ENCODE measurements at regions not wholly inside any gene's neighbourhood (a gene's known extent, or its start where the extent isn't known, plus 50 kb on each side); places are given as distances from the start of the nearest gene placed in this dataset.

DNA sequence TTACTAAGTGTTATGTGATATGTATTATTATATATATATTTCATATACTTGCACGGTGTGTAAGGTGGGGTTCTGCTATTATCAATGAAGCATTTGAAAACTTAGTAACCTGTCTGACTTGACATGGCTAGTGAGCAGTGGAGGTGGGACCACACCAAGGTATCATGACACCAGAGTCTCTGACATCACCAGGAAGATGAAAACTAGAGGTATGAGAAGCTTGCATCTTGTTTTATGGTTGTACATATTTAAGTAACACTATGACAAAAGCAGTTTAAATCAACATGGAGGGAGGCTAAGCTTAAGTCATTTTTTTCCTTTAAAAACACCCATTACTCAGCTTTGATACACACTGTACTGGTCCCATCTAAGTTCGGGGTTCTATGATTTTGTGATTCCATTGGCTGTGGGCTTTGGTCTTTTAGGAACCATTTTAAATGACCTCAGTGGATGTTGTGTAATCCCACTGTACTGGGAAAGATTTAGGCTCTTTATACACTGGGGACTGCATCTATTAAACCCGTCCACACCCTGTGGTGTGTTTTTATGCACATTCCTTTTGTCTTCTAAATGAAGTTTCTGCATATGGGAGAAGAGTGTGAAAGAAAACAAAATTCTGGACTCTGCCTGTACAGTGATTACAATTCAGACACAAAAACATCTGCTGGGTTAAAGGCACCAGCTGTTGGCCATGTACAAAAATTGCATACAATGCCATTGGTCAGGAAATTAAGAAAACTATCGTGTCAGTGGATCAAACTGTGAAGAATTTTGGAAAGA is 570.6 kb downstream of the SPRY1 start:
- DNase-seq: no peak

DNA sequence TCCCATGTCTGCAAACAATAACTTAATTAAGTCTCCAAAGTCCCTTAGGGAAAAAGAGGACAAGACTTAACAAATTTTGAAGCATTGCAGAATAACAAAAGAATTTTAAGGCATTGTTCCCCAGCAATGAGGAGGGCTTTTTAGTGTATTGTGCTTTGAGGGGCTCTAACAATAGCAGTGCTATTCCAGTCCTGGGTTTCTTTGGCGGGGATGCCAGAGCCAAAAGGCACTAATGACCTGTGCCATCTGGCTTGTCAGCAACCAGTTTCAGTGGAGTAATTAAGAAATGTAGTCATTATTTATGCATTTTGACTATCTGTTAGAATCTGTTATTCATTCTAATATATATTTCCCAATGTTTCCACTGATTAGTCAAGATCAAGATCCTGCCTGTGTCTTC is 575.4 kb downstream of the SPRY1 start:
- no peak for DNase-seq

DNA sequence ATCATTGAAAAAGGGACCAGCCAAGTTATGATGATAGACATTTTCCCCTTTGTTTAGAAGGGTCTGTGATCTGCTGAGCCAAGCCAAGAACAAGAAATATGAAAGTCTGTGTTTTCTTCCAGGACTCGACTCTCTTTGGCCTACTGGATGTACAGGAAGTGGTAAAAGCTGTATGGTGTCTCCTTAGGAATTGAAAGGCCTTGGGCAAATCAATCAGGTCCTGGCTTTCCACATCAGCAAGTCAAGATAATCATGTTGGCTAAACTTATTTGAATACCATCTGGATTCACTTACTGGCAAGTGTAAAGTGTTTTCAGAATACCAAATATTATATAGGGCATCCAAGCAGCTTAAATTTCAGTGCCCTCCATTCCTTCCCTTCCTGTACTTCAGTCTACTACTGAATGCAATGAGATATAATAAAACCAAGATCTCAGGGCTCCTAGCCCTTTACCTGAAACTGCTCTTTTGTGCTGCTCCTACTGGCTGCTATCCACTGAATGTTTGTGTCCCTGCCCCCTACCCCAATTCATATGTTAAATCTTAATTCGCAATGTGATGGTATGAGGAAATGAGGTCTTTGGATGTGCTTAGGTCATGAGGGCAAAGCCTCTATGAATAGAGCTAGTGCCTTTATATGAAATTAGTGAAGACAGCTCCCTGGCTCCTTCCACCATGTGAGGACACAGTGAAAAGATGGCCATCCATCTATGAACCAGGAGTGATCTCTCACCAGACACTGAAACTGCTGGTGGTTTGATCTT is 578.0 kb downstream of the SPRY1 start:
- DNase-seq: no peak

DNA sequence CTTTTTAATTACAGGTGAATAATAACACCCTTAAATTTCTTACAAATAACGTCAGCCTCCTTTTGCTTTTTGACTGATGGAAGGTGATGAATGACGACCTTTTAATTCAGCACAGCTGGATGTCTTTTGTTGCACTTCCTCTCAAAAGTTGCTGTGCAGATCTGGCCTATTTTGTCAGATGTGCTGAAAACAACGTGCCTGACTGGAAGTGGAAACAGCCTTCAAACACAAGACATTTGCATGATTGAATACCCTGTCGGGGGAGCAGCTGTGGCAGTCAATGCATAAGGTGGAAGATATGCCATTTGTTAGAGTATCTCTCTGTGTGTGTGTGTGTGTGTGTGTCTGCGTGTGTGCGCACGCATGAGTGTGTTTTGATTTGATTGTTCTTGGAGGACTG is 579.7 kb downstream of the SPRY1 start:
- DNase-seq: peak; percentile 65

DNA sequence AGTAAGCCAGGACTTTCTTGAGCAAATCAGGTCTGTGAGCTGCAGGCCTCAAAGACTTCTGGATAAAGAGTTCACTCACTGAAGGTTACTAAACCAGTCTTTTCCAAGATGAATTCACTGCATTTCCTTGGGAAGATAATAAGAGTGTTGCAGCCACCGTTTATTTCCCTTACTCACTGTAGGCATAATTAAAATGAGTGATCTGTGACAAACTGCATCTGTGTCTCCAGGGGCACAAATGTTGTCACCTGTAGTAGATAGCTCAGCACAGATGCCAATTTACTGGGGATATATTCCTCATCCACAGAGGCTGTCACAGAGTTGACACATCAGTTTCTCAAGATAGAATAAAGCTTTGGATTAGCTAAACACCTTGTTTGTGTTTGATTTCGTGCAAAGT is 580.2 kb downstream of the SPRY1 start:
- DNase-seq: no peak

DNA sequence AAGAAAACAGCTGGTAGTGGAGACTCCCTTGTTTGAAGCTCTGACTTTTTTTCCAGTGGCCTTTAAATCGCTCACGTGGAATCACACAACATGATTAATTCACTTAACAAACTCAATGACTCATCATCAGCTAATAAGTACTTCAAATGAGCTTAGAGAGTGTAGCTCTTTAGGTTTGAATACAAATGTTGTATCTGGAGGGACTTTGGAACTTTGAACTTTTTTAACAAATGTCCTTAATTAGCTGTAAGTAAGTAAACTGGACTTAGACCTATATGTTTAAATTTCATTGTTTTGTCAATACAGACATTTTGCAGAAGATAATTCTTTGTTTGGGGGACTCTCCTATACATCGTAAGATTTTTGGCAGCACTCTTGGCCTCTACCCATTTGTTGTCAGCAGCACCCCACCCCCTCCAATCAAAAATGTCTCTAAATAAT is 581.1 kb downstream of the SPRY1 start:
- DNase-seq: no peak

DNA sequence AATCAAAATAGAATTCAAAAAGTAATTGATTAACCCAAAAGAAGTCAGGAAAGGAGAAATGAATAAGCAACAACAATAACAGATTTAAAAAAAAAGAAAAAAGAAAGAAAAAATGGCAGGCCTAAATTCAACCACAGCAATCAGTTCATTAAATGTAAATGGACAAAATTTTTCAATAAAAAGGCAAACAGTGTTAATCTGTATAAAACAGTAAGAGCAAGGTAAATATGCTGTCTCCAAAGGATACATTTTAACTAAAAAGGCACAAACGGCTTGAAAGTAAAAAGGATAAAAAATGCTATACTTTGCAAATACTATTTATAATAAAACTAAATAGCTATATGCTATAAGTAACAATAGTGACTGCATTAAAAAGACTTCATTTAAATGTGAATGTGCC is 582.0 kb downstream of the SPRY1 start:
- no peak for DNase-seq

DNA sequence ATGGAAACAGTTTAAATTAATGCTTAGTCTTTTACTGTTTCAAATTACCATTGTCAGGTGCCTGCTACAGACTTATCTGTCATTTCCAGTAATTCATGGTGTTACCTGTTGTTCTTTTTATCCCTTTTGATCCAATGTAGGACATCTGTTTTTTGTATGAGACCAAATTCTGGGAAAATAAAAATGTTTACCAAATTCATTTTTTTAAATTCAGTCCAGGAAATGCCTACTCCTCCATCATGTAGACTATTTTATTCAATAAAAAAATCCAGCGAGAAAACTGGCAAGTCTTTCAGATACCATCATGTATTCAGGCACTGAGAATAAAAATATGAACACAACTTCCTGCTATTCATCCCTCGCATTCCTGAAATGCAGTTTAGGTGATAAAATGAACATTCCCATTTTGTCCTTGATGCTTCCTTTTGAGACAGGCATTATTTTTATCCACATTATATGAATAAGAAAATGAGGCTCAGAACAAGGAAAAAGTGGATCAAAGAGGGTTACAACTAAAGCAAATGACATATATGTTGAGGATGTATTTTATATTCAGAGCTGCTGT is 584.2 kb downstream of the SPRY1 start:
- no peak for DNase-seq

DNA sequence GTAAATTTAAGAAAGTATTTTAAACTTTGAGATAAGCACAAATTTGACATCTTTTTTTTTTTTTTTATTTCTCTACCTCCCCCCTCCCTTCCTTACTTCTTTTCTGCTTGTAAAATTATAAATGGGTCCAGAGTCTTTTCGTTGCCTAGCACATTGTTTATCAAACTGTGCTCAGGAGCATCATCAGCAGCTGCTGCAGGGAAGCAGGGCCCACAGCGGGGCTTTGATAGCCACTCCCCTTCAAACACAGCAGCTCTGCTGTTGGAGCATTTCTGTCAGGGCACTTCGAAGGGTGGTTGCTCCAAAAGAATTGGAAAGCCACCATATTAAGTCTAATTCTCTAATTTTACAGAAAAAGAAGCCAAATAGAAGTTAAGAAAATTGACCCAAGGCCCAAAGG is 588.3 kb downstream of the SPRY1 start:
- no peak for DNase-seq

DNA sequence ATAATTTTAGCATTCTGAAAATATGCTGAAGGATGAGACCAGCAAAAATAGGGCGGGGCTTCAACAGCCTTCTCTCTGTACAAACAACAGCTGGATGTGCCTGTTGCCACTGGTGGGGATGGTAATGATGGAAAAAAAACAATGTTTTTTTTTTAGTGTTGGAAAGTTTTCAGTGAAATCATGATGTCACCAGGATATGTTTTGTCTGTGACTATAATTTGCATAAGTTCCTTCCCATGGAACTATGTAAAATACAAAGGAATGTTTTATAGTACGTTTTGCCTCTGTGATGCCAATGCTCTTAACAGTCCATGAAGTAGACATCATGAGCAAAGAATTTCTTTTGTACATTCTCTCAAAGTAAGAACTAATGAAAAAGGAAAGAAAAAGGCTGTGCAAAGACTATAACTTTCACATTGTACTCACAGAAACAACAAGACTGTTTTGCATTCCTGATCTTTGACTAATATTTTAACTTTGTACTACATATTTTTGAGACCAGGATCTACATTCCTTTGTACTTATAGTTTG is 589.7 kb downstream of the SPRY1 start:
- DNase-seq: no peak

DNA sequence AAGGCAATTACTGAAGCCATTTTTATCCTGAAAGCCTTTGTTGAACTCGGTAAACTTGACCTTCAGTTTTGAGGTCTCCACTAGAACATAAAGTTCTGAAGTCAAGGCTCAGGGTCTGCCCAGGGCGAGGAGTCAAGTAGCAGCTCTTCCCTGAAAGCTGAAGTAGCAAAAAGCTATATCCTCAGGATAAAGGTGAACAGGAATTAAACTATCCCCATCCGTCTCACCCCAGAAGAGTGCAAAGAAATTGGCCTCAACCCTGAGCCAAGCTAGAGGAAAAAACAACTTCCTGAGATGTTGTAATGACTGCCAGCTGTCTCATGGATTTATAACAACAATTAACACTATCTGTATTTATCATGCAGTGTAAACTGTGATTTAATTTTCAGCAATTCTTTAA is 590.8 kb downstream of the SPRY1 start:
- DNase-seq: no peak

DNA sequence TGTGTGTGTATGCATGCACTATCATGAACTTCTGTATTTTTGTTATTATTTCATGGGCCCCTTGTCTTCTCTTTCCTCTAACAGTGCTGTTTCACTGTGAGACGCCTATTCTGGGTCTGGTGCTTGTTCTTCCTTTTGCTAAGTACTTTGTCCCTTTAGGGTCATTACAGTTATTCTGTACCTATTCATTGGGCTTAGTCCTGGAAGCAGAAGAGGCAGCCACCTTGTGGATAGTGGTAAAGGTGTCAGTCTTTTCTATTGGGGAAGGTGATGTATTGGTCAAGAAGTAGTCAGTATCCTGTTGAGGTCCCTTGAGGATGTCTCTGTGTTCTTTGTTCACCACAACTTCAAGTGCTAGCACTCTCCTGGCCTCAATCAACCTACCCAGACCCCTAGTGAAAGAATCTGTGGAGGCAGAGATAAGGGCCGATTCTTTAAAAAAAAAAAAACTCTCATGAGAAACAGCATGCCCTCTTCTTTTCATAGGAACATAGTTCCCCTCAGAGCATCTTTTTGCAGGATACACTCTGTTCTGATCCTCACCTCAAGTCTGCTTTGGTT is 593.8 kb downstream of the SPRY1 start:
- no peak for DNase-seq

DNA sequence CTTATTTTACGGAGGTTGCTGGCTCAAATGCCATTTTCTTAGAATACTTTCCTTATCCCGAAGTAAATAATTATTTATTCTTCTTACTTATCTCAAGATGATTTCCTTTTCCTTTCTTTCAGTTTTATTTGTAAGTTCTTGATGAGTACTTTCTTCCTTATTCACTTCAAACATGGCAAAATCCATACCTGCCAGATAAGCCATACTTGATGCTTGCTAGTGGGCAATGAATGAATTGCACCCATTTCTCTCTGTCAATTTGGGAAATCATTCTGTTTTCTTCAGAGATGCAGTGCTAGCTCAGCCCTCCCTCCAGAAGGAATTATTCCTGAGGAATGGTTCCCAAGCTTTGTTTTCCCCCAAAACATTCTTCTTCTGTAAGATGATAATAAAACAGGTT is 598.3 kb downstream of the SPRY1 start:
- DNase-seq: no peak

DNA sequence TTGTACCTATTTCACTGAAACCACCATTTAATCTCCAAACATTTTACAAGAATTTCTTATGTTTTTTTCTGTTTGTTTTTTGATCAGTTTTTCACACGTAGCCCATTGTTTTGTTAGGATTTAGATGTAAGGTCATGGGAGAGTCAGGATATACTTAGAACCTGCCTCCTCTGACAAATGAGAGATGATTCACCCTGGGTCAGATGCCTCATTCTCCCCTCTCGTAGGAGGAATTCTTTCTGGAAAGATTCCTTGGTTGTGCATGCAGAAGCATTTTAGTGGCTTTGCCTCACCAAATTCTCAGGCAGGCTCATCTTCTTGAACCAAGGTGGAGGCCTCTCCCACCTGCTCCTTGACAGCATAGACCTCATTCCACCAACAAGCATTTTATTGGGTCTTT is 599.3 kb downstream of the SPRY1 start:
- DNase-seq: no peak

DNA sequence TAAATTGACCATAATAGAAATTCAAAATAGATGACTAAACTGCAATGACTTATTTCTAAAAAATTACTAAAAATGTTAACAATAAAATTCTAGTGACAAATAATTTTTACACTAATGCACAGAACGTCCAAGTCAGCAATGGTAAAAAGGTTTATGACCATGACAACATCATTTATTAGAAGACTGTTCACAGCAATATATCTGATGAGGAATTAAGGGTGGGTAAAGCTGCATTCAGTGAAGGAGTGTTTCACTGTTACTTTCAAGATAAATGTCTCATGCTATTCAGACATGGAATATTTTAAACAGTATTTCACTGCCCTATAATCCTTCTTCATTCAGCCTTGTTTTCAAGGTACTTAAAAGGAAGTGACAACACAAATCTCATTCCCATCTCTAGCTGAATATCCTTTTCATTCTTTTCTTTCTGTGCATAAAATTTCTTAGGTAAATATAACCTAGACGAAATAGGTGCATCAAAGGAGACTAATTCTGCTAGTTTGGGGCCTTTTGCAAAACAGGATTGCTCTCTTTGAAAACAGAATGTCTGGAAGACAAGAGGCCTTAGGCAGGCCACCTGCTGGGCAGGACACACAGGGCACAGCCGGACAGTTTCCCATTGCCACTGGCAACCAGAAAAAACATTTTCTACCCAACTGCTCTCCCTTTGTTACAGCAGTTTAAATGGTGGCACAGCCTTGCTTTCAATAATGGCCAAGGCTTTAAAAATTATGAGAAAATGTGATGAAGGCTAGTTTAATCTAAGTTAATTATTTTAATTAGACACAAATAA is 600.3 kb downstream of the SPRY1 start:
- no peak for DNase-seq

DNA sequence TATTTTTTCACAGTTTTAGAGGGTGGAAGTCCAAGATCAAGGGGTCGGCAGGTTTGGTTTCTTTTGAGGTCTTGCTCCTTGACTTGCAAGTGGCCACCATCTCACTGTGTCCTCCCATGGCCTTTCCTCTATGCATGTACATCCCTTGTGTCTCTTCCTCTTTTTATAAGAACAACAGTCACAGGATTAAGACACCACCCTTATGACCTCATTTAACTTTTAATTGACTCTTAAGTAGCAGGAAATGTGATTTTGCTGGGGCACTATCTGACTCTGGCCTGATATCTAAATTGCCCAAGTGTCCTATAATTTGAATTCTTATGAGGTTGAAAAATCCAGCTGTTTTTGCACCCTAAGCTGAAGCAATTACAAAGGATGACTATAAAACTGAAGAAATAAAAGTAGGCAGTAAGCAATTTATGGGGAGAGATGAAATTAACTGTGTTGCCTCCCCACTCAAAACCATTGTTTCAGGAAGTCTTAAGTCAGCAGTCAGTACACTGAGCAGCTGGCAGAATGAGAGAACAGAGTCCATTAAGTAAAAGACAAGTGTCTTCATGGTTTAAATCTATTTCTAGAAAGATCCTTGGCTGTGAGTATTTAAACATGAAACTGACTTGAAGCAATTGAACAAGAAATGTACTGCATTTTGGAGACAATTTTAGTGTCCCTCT is 601.3 kb downstream of the SPRY1 start:
- DNase-seq: no peak

DNA sequence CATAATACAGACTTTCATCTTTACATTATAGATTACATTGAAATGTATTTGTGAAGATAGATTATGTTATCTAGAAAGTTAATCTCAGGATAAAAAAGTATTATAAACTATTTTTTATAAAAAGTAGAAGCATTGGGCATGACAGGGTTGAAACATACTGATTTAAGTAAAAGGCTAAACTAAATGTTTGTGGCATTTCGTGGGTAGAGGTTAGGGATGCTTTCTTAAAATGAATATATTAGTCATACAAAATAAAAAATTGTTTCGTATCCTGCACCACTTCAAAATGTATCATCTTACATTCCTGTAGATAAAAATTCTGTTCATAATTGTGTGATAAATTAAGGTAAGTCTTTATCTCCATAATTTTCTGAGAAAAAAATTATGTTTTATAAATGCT is 603.6 kb downstream of the SPRY1 start:
- DNase-seq: no peak

DNA sequence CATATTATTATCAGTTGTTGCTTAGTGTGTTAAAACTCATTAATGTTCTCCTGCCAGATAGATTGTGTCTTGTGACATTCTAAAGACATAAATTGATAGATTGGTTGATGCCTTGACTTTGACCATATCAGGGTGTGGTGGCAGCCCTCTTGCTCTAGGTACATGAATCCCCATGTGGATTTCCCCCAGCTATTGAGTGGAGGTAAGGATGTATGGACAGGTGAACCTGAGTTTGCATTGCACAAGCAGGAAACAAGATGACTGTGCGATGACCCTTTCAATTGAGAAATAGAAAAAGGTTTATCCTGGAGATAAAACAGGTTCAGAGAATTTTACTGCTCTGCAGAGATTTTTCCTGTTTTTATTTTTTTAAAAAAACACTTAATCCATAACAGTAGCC is 619.2 kb downstream of the SPRY1 start:
- DNase-seq: no peak

DNA sequence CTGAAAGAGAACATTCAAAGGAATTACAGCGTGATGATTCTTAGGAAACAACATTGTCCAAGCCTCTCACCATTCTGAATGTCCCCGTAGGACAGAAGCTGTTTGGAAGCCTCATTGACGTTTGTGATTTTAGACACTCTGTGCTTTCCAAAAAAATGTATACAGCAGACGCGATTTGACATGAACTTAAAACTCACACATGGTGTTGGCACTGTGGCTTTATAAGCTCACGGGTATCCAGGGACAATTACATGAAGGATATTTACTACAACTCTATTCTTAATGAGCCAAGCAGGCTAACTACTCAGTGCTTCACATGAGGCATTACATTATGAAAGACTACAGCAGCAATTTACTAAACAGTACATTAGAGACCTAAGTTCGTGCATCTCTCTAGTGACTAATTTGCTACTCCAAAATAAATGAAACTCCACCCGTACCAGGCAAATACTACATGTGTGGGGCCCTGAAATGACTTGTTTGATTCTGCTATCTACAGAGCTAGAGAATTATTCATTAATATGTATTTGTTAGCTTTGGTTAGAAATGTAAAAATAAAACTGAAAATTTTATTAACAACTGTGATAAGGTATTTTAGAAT is 620.7 kb downstream of the SPRY1 start:
- DNase-seq: no peak

DNA sequence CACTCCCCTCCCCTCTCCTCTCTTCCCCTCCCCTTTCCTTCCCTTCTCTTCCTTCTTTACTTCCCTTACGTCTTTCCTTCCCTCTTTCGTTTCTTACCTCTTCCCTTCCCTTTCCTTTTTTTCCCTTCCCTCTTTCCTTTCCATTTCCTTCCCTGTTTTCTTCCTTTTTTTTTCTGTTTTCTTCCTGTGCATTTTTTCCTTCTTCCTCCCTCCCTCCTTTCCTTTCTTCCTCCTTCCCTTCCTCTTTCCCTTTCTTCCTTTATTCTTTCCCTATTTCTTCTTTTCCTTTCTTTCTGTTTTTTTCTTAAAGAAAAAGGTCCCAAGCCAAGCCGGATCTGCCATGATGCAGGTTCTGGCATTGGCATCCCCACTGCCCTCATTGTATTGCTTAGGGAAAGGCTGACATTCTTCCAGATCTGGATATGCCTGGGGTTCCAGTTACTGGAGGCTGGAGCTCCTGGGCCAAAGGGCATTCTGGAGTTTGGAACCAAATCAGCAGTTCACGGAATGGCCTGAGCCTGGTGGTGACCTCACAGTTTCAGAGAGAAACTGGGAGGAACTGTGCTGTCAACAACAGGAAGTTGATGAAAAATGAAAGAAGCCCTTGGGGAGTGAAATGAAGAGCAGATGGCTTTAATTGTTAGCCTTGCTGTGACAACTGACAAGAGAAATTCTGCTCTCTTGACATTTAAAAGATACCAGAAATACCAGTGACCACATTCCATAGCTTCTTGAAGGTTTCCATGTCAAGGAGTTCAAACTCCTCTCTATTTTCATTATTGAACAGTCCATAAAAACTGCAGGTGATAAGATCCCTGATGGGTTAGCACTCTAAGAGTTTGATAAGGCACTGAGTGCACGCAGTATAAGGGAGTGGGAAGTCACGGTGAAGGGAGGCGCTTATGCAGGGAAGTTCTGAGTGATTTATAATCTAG is 622.1 kb downstream of the SPRY1 start:
- no peak for DNase-seq

All from NCI-H345 (cell line).